OCI-LY1 (cell line): ENCODE measurements at regions not wholly inside any gene's neighbourhood (a gene's known extent, or its start where the extent isn't known, plus 50 kb on each side); places are given as distances from the start of the nearest gene placed in this dataset.

Experiments used
- CTCF ChIP-seq: fragments of 200-600 bp; sonication (generic), shearing (Covaris generic); IDR thresholded peaks from 2 replicates; pipeline ENCODE4 v1.5.1; 2017; ENCODE audit warnings: mild to moderate bottlenecking, antibody characterized with exemption, low read length, moderate library complexity, mixed read lengths
- EZH2 ChIP-seq: fragments of 200-600 bp; sonication (generic), shearing (Covaris generic); IDR thresholded peaks from 2 replicates; pipeline ENCODE4 v1.8.0; 2017; ENCODE audit warnings: borderline replicate concordance, mixed run types, mild to moderate bottlenecking, antibody characterized with exemption, low read length, moderate library complexity, mixed read lengths

GRCh38 chr7:26007510-26007909 lies 144.5 kb upstream of the NFE2L3 start:
- TF ChIP-seq CTCF (no peak), EZH2 (no peak)
